NCI-H1092 (cell line): ENCODE measurements at regions not wholly inside any gene's neighbourhood (a gene's known extent, or its start where the extent isn't known, plus 50 kb on each side); places are given as distances from the start of the nearest gene placed in this dataset.

Experiments
- DNase-seq: peaks from one replicate; lab custom pipeline; 2025; lab: John Stamatoyannopoulos, UW

- no peak for DNase-seq
Measured at GRCh38 chr10:64209561-64209960, 688.4 kb downstream of the REEP3 start.

- DNase-seq = no peak
Measured at GRCh38 chr10:64210211-64210610, 689.0 kb downstream of the REEP3 start.

- DNase-seq = no peak
Measured at GRCh38 chr10:64211466-64211865, 690.3 kb downstream of the REEP3 start.

- DNase-seq = no peak
Measured at GRCh38 chr10:64215088-64215487, 693.9 kb downstream of the REEP3 start.

- DNase-seq = no peak
Measured at GRCh38 chr10:64219271-64220025, 698.2 kb downstream of the REEP3 start.

- DNase-seq = no peak
Measured at GRCh38 chr10:64234489-64234888, 713.3 kb downstream of the REEP3 start.

GRCh38 chr10:64257704-64258103 is 736.5 kb downstream of the REEP3 start:
- DNase-seq = no peak

GRCh38 chr10:64261092-64261491 is 739.9 kb downstream of the REEP3 start:
- no peak for DNase-seq

GRCh38 chr10:64261676-64262075 is 740.5 kb downstream of the REEP3 start:
- no peak for DNase-seq

- DNase-seq = no peak
Measured at GRCh38 chr10:64265961-64266360, 744.8 kb downstream of the REEP3 start.

- no peak for DNase-seq
Measured at GRCh38 chr10:64271508-64271907, 750.3 kb downstream of the REEP3 start.

- no peak for DNase-seq
Measured at GRCh38 chr10:64271983-64272382, 750.8 kb downstream of the REEP3 start.

GRCh38 chr10:64275001-64275400 is 753.8 kb downstream of the REEP3 start:
- no peak for DNase-seq

- no peak for DNase-seq
Measured at GRCh38 chr10:64275774-64276173, 754.6 kb downstream of the REEP3 start.

- no peak for DNase-seq
Measured at GRCh38 chr10:64277536-64277935, 756.3 kb downstream of the REEP3 start.

GRCh38 chr10:64283621-64284020 is 762.4 kb downstream of the REEP3 start:
- no peak for DNase-seq

- DNase-seq = no peak
Measured at GRCh38 chr10:64286533-64286932, 765.3 kb downstream of the REEP3 start.

GRCh38 chr10:64288404-64288803 is 767.2 kb downstream of the REEP3 start:
- no peak for DNase-seq

GRCh38 chr10:64303566-64303965 is 782.4 kb downstream of the REEP3 start:
- DNase-seq = no peak

GRCh38 chr10:64306729-64307327 is 785.6 kb downstream of the REEP3 start:
- no peak for DNase-seq

GRCh38 chr10:64312876-64313275 is 791.7 kb downstream of the REEP3 start:
- no peak for DNase-seq

GRCh38 chr10:64313967-64314366 is 792.8 kb downstream of the REEP3 start:
- no peak for DNase-seq

- no peak for DNase-seq
Measured at GRCh38 chr10:64316416-64316815, 795.2 kb downstream of the REEP3 start.

GRCh38 chr10:64316833-64317232 is 795.6 kb downstream of the REEP3 start:
- DNase-seq = no peak
